NB4 (cell line): ENCODE measurements at regions not wholly inside any gene's neighbourhood (a gene's known extent, or its start where the extent isn't known, plus 50 kb on each side); places are given as distances from the start of the nearest gene placed in this dataset.

Source experiments
- DNase-seq: peaks from one replicate; pipeline ENCODE4 v3.0.0; 2010; ENCODE audit warnings: low read depth
- H3K4me3 ChIP-seq: one replicate; pipeline ENCODE4 v1.5.1; 2011; ENCODE audit warnings: mild to moderate bottlenecking, low read depth, low read length, moderate library complexity
- CTCF ChIP-seq: IDR thresholded peaks from one replicate; pipeline ENCODE4 v1.5.1; 2012; ENCODE audit warnings: low read depth, low read length
- MYC ChIP-seq: IDR thresholded peaks from 2 replicates; pipeline ENCODE4 v1.6.1; 2011; ENCODE audit warnings: low read depth, low read length
- POLR2A ChIP-seq: IDR thresholded peaks from 2 replicates; pipeline ENCODE4 v1.6.1; 2011; ENCODE audit warnings: mild to moderate bottlenecking; ENCODE audit not compliant: insufficient read length; ENCODE audit errors: extremely low read depth
- TF ChIP-seq, protein P1 (sequence below): IDR thresholded peaks from 2 replicates; pipeline ENCODE4 v1.6.1; 2011; ENCODE audit warnings: low read depth, low read length

- no peak overlapping the region for H3K4me3 ChIP-seq
- TF ChIP-seq POLR2A (no peak), MYC (no peak)
- no peak for DNase-seq
Measured at GRCh38 chr5:126355940-126356339, 67.3 kb upstream of the GRAMD2B start.

DNA sequence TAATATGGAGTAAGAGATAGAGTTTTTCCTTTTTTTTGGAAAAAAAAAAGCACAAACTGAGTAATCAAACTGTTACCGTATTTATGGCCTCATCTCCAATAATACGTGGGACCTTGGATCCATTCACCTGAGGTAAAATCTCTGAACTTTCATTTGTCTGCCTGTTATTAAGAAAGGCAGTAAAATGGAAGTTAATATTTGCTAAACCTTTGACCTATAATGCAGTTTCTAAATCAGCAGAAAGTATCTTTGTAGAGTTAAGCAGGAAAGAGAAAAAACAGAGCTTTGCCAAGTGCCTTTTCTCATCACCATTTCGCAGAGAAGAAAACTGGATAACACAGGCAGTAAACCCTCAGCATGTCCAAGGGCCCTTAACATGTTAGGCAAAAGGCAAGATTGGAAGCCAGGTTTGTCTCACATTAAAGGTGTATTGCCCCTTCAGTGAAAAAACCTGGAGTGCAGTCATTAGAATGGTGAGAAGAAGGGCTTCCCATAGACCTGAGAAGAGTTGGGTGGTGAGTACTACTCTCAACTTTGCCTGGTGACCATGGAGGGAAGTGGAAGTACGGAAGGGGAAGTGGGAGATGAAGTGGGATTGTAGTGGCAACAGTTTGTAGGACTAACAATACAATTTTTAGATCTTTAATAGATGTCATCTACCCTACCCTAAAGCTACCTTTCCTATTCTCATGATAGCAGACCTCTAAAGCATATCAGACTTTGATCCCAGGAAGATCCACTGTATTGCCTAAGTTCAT is 65.4 kb upstream of the GRAMD2B start:
- TF ChIP-seq, protein P1, sequence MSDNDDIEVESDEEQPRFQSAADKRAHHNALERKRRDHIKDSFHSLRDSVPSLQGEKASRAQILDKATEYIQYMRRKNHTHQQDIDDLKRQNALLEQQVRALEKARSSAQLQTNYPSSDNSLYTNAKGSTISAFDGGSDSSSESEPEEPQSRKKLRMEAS, result no peak
- TF ChIP-seq POLR2A (no peak), CTCF (no peak), MYC (no peak)
- DNase-seq, result no peak
- H3K4me3 ChIP-seq, result no peak overlapping the region

DNA sequence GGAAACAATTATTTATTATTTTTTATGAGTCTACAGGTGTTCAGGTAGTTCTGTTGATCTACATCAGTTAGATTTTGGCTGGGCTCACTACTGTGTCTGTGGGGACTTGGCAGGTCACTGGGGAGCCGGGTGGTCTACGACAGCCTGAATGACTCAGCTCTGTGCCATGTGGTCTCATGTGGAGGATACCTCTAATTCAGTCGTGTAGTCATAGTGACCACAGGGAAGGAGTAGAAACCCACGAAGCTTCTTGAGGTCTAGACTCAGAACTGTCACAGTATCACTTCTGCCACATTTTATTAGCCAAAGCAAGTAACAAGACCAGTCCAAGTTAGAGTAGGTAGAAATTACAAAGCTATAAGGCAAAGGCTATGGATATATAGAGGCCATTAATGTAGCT is 64.7 kb upstream of the GRAMD2B start:
- TF ChIP-seq POLR2A, result no peak
- no peak for TF ChIP-seq CTCF
- TF ChIP-seq MYC, result no peak
- TF ChIP-seq, protein P1, result no peak
- peak; percentile 44 for DNase-seq
- H3K4me3 ChIP-seq, result no peak overlapping the region

GRCh38 chr5:126359884-126360283 is 63.3 kb upstream of the GRAMD2B start:
- TF ChIP-seq MYC (no peak), CTCF (no peak), POLR2A (no peak)
- TF ChIP-seq, protein P1, result no peak
- no peak for DNase-seq
- H3K4me3 ChIP-seq, result no peak overlapping the region

- no peak overlapping the region for H3K4me3 ChIP-seq
- DNase-seq, result peak; percentile 16
- TF ChIP-seq MYC, result no peak
- no peak for TF ChIP-seq POLR2A
- TF ChIP-seq, protein P1, result no peak
- TF ChIP-seq CTCF, result no peak
Measured at GRCh38 chr5:126360467-126360866, 62.7 kb upstream of the GRAMD2B start.

GRCh38 chr5:126363658-126364057 is 59.6 kb upstream of the GRAMD2B start:
- TF ChIP-seq, protein P1, result no peak
- DNase-seq, result peak; percentile 53
- no peak overlapping the region for H3K4me3 ChIP-seq

- TF ChIP-seq, protein P1, result no peak
- no peak for TF ChIP-seq MYC
- TF ChIP-seq CTCF, result no peak
- TF ChIP-seq POLR2A, result no peak
- no peak overlapping the region for H3K4me3 ChIP-seq
- DNase-seq, result no peak
Measured at GRCh38 chr5:126364206-126364902, 58.9 kb upstream of the GRAMD2B start.
